Coronary artery (tissue), 2 donors: ENCODE measurements at regions not wholly inside any gene's neighbourhood (a gene's known extent, or its start where the extent isn't known, plus 50 kb on each side); places are given as distances from the start of the nearest gene placed in this dataset.

Experiments used
- DNase-seq: peaks from one replicate; pipeline ENCODE4 v3.0.0-alpha.2; 2017; ENCODE audit warnings: low spot score
- H3K27ac ChIP-seq, 2 donors: fragments of 200-600 bp; sonication (generic); one replicate each; pipeline ENCODE4 v1.5.1; 2016 to 2019
- H3K4me3 ChIP-seq: fragments of 200-600 bp; sonication (generic); 2 replicates; pipeline ENCODE4 v1.5.1; 2016; ENCODE audit warnings: mild to moderate bottlenecking, moderate library complexity
- TF ChIP-seq, protein P1 (sequence below): fragments of 200-600 bp; sonication (generic); IDR thresholded peaks from one replicate; pipeline ENCODE4 v1.5.1; 2019; ENCODE audit warnings: antibody characterized with exemption

DNA sequence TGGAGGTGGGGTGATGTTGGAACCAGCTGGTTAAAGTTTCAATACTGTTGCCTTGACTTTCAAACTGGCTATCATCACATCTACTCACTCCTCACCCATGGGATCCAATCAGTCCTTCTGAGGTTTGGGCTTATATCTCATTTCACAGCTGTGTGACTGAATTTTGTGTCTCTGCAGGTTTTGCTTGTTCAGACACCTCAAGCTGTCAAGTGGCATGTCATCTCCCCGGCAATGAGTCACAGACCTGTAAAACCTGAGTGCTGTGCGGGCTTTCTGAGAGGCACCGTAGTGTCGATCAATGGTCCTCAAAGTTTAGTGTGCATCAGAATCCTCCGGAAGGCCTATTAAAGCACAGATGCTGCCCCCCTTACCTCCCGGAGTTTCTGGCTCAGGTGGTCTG is 86.4 kb upstream of the RORA start:
- TF ChIP-seq, protein P1, sequence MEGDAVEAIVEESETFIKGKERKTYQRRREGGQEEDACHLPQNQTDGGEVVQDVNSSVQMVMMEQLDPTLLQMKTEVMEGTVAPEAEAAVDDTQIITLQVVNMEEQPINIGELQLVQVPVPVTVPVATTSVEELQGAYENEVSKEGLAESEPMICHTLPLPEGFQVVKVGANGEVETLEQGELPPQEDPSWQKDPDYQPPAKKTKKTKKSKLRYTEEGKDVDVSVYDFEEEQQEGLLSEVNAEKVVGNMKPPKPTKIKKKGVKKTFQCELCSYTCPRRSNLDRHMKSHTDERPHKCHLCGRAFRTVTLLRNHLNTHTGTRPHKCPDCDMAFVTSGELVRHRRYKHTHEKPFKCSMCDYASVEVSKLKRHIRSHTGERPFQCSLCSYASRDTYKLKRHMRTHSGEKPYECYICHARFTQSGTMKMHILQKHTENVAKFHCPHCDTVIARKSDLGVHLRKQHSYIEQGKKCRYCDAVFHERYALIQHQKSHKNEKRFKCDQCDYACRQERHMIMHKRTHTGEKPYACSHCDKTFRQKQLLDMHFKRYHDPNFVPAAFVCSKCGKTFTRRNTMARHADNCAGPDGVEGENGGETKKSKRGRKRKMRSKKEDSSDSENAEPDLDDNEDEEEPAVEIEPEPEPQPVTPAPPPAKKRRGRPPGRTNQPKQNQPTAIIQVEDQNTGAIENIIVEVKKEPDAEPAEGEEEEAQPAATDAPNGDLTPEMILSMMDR: no peak
- no peak for DNase-seq
- Histone ChIP-seq H3K4me3 (no peak overlapping the region), H3K27ac (no peak overlapping the region)

DNA sequence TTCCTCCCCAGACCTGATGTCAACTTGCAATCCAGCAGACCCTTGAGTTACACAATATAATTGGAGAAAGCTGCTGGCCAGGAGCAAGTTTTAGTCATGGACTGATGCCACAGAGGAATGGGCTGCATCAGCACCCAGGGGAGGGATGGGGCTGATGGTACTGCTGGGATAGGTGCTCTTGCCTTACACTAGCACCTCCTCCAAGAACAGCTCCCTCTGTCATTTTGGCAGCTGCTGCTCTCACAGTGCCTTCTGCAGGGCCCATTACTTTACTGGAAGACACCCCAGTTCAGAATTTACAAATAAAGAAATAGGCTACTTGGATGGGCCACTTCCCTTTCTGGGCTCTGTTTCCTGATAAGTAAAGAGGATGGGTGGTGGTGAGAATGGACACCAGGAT is 85.3 kb upstream of the RORA start:
- TF ChIP-seq, protein P1: no peak
- no peak for DNase-seq
- Histone ChIP-seq H3K27ac (no peak overlapping the region), H3K4me3 (no peak overlapping the region)

DNA sequence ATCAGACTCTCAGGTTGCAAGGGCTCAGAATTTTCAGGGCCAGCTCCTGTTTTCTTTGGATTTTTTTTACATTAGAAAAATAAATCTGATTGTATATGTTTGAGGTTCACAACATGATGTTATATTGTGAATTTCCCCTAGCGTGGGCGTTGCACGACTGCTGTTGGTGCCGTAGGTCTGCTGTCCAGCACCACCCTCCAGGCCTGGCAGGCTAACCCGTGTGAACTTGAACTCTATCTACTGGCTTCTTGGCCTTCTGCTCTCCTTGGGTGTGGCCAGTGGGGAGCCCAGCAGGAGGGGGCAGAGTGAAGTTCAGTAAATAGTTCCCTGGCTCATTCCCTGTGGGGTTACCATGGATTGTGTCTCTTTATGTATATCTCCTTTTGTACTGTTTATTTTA is 80.5 kb upstream of the RORA start:
- TF ChIP-seq, protein P1: no peak
- H3K4me3 ChIP-seq: no peak overlapping the region
- no peak for DNase-seq
- H3K27ac ChIP-seq: no peak overlapping the region

DNA sequence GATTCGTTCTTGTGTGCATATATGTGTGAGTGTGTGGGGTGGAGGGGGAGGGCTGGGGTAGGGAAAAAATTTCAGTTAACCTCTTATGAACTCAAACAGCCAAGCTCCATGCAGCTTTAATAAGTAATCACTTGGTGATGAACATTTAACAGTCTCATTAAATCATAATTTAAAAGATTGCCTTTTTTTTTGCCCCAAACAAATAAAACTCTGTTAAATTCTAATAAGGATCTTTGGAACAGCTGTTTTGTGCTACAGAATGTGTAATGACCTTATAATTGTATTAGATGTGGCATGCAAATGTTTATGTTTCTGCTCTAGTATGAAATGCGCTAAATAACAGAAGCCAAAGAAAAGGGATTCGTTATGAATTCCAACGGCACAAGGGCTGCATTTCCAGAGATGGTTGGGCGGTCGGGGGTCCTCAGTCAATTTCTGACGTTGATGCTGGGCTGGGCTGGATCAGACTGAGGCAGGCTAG is 80.0 kb upstream of the RORA start:
- DNase-seq: no peak

DNA sequence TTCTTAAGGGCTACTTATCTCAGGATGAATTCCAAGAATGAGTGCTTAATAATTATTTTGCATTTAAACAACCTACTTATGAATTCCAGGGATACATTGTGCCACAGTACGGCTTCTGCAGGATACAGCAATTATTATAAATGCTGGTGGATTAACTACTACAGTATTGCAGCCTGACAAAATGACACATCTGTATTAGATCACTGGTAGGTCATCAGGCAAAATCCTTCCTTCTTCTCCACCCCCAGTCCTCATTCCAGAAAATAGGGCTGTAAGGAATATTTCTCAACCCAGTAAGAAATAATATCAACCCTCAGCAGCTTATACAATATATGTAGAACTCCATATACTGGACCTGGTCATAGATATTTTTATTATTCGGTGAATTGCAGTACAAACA is 79.3 kb upstream of the RORA start:
- TF ChIP-seq, protein P1: no peak
- Histone ChIP-seq H3K4me3 (no peak overlapping the region), H3K27ac (no peak overlapping the region)
- no peak for DNase-seq

More for the DNA sequence above, 80.0 kb upstream of the RORA start:
- TF ChIP-seq, protein P1: no peak
- H3K27ac ChIP-seq: no peak overlapping the region
- H3K4me3 ChIP-seq: no peak overlapping the region

DNA sequence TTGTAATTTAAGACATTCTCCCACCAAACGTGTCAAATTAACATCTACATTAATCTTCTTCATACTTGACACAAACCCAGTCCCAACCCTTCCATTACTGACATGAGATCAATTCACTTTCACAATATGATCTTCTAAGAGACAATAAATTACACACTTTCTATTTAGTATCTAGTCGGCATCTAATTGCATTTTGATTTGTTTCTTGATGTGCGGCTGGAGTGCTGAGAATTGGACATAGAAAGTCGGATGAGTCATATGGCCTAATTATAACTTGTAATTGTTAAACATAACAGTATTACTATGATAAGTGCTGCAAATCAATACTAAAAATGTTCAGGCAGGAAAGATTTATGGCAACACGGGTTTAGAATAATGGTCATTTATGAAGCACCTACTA is 78.4 kb upstream of the RORA start:
- no peak overlapping the region for H3K27ac ChIP-seq
- no peak for DNase-seq
- TF ChIP-seq, protein P1: no peak
- no peak overlapping the region for H3K4me3 ChIP-seq

DNA sequence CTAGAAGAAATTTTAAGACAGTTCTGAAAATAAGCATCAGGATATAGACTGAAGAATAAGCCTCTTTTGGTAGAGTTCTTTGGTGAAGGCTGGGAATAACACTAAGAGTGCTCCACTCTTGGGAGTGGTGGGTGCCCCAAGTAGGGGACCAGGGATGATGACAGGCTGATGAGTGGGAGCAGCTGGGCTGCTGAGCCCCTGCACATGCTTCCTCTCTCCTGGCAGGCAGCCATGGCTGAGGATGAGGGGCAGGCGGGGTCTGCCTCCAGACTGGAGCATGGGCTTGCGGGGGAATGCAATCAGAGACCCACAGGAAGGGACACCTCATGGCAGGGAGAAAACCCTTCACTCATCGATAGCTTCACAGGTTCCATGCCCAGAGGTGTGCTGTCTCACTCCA is 72.6 kb upstream of the RORA start:
- Histone ChIP-seq H3K27ac (no peak overlapping the region), H3K4me3 (no peak overlapping the region)
- DNase-seq: no peak

More for the DNA sequence above, 72.6 kb upstream of the RORA start:
- TF ChIP-seq, protein P1: no peak
